ENCODE measurements at regions not wholly inside any gene's neighbourhood (a gene's known extent, or its start where the extent isn't known, plus 50 kb on each side); places are given as distances from the start of the nearest gene placed in this dataset.

DNA sequence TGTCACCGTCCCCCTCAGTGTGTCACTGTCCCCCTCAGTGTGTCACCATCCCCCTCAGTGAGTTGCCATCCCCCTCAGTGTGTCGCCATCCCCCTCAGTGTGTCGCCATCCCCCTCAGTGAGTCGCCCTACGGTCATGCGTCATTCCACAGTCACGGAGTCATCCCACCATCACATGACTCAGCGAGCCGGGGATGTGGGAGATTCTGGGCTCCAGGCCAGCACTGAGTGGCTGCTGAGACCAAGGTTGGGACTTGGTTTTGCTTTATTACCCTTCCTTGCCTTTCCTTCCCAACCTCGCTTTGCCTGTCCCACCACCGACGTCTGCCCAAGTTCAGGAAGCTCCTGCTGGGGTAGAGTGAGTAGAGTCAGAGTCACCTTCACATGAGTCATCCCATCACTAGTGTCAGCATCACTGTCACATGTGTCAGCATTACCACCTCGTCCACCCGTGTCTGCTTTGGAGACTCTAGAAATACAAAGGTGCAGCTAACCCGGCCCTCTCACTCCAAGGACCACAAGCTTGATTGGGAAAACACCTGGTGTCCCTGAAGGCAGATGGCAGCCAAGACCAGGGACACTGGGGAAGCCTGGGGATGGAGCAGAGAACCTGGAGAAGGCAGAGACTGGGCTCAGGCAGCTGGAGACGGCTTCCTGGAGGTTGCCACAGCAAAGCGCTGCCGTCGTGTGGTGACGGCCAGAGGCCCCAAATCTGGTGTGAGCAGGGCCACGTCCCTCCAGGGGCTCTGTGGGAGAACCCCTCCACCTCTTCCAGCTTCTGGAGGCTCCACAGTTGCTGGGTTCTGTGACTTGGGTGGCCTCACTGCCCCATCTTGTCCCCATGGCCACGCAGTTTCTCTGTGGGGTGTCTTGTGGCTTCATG lies 485.2 kb upstream of the SALL3 start:
- TF ChIP-seq CTCF (IDR thresholded peaks at IDR 0.05) (no peak), POLR2A (IDR thresholded peaks at IDR 0.05) (no peak)
